GM12872 (cell line): ENCODE measurements at regions not wholly inside any gene's neighbourhood (a gene's known extent, or its start where the extent isn't known, plus 50 kb on each side); places are given as distances from the start of the nearest gene placed in this dataset.

Experiments
- TF ChIP-seq, protein P1 (sequence below): IDR thresholded peaks from 3 replicates; pipeline ENCODE4 v1.5.1; 2011; ENCODE audit warnings: low read depth, mild to moderate bottlenecking, low read length, moderate library complexity; ENCODE audit not compliant: insufficient read depth

GRCh38 chr20:53676519-53676822 is 82.8 kb upstream of the ZNF217 start:
- TF ChIP-seq, protein P1, sequence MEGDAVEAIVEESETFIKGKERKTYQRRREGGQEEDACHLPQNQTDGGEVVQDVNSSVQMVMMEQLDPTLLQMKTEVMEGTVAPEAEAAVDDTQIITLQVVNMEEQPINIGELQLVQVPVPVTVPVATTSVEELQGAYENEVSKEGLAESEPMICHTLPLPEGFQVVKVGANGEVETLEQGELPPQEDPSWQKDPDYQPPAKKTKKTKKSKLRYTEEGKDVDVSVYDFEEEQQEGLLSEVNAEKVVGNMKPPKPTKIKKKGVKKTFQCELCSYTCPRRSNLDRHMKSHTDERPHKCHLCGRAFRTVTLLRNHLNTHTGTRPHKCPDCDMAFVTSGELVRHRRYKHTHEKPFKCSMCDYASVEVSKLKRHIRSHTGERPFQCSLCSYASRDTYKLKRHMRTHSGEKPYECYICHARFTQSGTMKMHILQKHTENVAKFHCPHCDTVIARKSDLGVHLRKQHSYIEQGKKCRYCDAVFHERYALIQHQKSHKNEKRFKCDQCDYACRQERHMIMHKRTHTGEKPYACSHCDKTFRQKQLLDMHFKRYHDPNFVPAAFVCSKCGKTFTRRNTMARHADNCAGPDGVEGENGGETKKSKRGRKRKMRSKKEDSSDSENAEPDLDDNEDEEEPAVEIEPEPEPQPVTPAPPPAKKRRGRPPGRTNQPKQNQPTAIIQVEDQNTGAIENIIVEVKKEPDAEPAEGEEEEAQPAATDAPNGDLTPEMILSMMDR = no peak

- TF ChIP-seq, protein P1 = no peak
Measured at GRCh38 chr20:53672484-53673129, 79.0 kb upstream of the ZNF217 start.

DNA sequence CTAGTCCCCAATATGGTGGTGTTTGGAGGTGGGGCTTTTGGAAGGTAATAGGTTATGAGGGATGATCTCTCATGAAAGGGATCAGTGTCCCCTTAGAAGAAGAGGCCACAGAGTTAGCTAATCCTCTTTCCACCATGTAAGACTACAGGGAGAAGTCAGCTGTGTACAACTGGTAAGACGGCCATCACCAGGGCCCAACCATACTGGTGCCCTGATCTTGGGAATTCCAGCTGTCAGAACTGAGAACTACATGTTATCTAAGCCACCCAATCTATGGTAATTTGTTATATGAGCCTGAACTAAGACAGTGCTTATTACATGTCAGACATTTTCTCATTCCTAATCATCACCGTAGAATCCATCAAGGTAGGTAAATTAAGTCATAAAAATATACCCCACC is 77.7 kb upstream of the ZNF217 start:
- TF ChIP-seq, protein P1 = no peak

DNA sequence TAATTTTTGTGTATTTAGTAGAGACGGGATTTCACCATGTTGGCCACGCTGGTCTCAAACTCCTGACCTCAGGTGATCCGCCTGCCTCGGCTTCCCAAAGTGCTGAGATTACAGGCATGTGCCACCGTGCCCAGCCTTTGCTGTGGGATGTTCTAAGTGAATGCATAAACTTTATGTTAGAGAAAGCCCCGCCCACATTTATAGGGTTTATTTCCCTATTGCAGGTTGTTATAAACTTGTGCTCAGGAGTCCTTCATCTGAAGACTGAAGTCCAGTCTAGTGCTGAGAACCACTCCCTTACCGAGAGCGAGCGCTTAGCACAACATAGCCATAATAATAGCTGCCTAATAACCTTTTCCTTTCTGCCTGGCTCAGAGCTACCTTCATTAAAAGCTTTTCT is 75.4 kb upstream of the ZNF217 start:
- TF ChIP-seq, protein P1 = no peak

- TF ChIP-seq, protein P1 = no peak
Measured at GRCh38 chr20:53666144-53666543, 72.5 kb upstream of the ZNF217 start.

DNA sequence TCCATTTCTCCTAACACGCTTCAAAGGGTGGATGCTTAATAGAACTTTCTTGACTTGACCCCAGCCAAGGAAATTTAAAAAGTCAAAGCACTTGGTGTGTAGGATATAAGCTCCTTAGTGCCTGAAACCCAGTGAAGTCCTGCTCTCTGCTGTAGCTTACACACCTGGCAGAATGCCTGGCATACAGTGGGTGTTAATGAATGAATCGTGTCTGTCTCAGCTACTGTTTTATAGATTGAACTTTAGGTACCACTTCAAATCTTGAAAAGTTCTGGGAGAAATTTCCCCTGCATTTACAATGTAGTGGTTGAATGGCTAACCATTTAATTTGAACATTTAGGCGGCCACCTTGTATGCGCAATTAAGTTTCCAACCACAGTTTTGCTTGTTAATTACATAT is 70.5 kb upstream of the ZNF217 start:
- TF ChIP-seq, protein P1 = no peak

DNA sequence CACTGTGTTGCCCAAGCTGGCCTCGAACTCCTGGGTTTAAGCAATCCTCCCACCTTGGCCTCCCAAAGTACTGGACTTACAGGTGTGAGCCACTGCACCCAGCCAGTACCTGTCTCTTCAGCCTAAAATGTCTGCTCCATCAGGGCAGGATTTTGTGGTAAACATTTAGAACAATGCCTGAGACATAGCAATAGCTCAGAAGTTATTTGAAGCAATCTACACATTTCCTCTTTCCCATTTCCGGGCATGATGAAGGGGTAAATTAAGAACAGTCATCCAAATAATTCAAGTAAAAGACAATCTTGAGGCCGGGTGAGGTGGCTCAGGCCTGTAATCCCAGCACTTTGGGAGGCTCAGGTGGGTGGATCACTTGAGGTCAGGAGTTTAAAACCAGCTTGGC is 69.0 kb upstream of the ZNF217 start:
- TF ChIP-seq, protein P1 = no peak

- TF ChIP-seq, protein P1 = no peak
Measured at GRCh38 chr20:53660947-53661381, 67.3 kb upstream of the ZNF217 start.
